Cardiac fibroblast (primary cell): ENCODE measurements at regions not wholly inside any gene's neighbourhood (a gene's known extent, or its start where the extent isn't known, plus 50 kb on each side); places are given as distances from the start of the nearest gene placed in this dataset.
"Not testable (repeated sequence)": the region's sequence is repeated elsewhere in the genome, so short reads cannot be mapped to it uniquely, and the experiment has no call there.

Experiments
- DNase-seq, 2 donors: peaks; one replicate each; pipeline versions ENCODE4 v3.0.0 to v3.0.0-alpha.2; 2010; ENCODE audit warnings: low read depth in 2 of 2
- H3K4me3 ChIP-seq, 2 donors: replicated peaks in 1 of 2; 1 replicate in 1 of 2; 2 replicates in 1 of 2; pipeline ENCODE4 v1.5.1; 2011; ENCODE audit warnings: low read depth in 2 of 2, low read length in 2 of 2, mild to moderate bottlenecking in 2 of 2, moderate library complexity in 1 of 2
- TF ChIP-seq, protein P1 (sequence below): IDR thresholded peaks from one replicate; pipeline ENCODE4 v1.5.1; 2011; ENCODE audit warnings: low read depth, mild to moderate bottlenecking, low read length, inconsistent platforms

DNA sequence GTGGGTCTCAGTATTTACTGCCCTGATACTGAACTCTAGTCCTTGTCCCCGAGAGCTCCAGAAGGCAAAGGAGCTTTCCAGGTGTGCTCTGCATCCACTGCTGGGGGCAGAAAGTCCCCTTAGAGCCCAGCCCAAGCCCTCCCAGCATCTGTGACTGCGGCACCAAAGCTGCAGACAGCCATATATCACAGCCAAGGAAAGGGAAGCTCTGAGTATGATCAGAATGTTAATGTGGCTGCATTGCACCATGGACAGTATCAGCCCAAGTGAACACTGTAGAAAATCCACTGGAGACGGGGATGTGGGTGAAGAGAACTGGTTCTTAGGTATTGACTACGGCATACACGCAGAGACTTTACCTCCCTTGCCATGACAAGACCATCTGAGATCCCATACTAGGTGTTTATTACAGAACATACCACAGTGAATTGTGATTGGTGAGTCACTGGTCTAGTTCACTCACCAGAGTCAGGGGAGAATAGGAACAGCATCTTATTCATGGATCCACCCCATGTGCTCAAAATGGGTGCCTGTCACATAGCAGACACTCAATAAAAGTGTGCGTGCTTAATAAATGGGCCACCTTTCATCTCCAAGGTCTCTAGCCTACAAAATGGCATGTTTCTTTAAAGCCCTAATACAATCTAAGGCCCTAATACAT is 170.3 kb downstream of the HHIPL2 start:
- DNase-seq, result no peak
- TF ChIP-seq, protein P1, sequence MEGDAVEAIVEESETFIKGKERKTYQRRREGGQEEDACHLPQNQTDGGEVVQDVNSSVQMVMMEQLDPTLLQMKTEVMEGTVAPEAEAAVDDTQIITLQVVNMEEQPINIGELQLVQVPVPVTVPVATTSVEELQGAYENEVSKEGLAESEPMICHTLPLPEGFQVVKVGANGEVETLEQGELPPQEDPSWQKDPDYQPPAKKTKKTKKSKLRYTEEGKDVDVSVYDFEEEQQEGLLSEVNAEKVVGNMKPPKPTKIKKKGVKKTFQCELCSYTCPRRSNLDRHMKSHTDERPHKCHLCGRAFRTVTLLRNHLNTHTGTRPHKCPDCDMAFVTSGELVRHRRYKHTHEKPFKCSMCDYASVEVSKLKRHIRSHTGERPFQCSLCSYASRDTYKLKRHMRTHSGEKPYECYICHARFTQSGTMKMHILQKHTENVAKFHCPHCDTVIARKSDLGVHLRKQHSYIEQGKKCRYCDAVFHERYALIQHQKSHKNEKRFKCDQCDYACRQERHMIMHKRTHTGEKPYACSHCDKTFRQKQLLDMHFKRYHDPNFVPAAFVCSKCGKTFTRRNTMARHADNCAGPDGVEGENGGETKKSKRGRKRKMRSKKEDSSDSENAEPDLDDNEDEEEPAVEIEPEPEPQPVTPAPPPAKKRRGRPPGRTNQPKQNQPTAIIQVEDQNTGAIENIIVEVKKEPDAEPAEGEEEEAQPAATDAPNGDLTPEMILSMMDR, result no peak
- no peak overlapping the region for H3K4me3 ChIP-seq

GRCh38 chr1:222376791-222377190 is 171.1 kb downstream of the HHIPL2 start:
- not testable (repeated sequence) for DNase-seq, H3K4me3 ChIP-seq

DNA sequence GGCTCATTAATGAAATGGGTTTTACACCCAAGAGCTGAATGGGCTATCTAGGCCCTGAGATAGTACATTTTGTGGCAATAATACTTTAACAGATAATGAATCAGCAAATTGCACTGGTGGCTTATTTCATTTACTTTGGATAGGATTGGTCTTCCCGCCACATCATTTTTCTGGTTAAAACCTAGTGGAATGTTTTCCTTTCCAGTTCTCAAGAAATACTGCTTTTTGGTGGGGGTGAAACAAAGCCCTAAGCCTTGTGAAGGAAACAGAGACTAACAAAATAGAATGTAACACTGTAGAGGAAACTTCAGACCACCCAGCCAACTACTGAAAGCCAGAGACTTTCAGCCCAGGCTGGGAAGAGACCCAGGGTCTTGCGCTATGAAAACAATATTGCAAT is 172.2 kb downstream of the HHIPL2 start:
- no peak overlapping the region for H3K4me3 ChIP-seq
- no peak for DNase-seq
- TF ChIP-seq, protein P1, result no peak

DNA sequence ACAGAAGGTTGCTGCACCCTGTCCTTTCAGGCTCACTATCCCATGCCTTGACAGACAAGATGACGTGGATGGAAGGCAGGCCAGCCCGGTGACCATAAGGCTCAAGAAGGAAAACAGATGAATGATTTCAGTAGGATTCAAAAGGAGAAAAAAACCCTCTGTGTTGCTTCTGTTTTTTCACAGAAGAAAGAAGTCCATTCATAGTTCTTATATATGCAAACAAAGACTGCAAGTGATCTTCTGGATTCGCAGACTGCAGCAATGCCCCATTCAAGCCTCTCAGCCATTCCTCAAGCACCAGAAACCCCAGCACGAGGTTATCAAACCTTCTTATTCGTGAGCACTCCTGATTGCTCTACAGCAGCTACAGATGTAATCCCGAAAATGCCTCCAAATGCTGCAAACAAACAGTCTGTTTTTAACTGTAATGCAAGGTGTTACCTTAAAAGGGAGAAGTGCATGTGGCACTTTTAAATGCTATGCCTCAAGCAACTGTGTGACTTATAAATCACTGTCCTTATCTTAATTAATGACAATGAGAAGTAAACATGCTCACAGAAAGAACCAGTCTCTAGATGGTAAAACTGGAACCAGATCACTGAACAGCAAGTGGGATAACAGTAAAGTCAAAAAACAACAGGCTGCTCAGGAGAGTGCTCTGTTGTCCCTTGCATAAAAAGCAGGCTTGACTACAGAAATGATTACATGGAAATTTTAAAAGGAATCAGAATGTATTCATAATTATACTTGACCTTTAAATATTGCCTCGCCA is 173.9 kb downstream of the HHIPL2 start:
- TF ChIP-seq, protein P1, result no peak
- H3K4me3 ChIP-seq, result no peak overlapping the region
- DNase-seq, result no peak

DNA sequence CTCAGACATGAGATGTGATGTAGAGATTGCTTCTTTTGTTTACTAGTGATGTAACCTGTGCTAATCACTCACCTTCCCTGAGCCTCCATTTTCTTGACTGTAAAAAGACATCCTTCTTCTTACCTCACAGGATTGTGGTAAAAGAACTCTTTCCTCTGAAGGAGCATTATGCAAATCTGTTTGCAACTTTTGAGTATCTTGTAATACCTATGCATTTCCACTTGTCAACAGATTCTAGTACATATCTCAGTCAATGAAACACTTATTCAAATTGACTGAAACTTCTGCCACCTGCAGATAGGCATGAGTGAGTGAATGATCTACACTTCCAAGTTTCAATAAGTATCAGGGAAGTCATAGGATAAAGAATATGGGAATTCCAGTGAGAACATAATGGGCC is 174.7 kb downstream of the HHIPL2 start:
- no peak for DNase-seq
- TF ChIP-seq, protein P1, result no peak
- no peak overlapping the region for H3K4me3 ChIP-seq

- TF ChIP-seq, protein P1, result no peak
- DNase-seq, result peak in 1 of 2 donors; percentile 13
- no peak overlapping the region for H3K4me3 ChIP-seq
Observed at GRCh38 chr1:222372221-222372620, 175.7 kb downstream of the HHIPL2 start.

- TF ChIP-seq, protein P1, result no peak
- peak; percentile 57 to 82 for DNase-seq
- no peak overlapping the region for H3K4me3 ChIP-seq
Observed at GRCh38 chr1:222370913-222371675, 176.8 kb downstream of the HHIPL2 start.
